Mesendoderm (in vitro differentiated cells): ENCODE measurements at regions not wholly inside any gene's neighbourhood (a gene's known extent, or its start where the extent isn't known, plus 50 kb on each side); places are given as distances from the start of the nearest gene placed in this dataset.

ENCODE experiments used
- DNase-seq: peaks from one replicate; pipeline ENCODE4 v3.0.0; 2013
- H2AK5ac ChIP-seq: 2 replicates; pipeline ENCODE4 v1.6.1; 2013; ENCODE audit warnings: low read length, inconsistent platforms
- H2BK120ac ChIP-seq: 2 replicates; pipeline ENCODE4 v1.6.1; 2013; ENCODE audit warnings: low read depth, mild to moderate bottlenecking, low read length, moderate library complexity, mixed read lengths
- H2BK15ac ChIP-seq: replicated peaks from 2 replicates; pipeline ENCODE4 v1.6.1; 2013; ENCODE audit warnings: low read depth, mild to moderate bottlenecking, moderate library complexity
- H2BK5ac ChIP-seq: 2 replicates; pipeline ENCODE4 v1.6.1; 2013; ENCODE audit warnings: low read length, inconsistent platforms
- H3K18ac ChIP-seq: 2 replicates; pipeline ENCODE4 v1.6.1; 2013; ENCODE audit warnings: mild to moderate bottlenecking, low read length, mixed read lengths
- H3K23ac ChIP-seq: one replicate; pipeline ENCODE4 v1.6.1; 2013; ENCODE audit warnings: low read length
- H3K27ac ChIP-seq: 2 replicates; pipeline ENCODE4 v1.5.1; 2013; ENCODE audit warnings: low read depth, mild to moderate bottlenecking, inconsistent platforms, low read length, moderate library complexity
- H3K27me3 ChIP-seq: 2 replicates; pipeline ENCODE4 v1.6.1; 2013; ENCODE audit warnings: low read length, control low read depth, mild to moderate bottlenecking, inconsistent platforms; ENCODE audit not compliant: insufficient read depth, poor library complexity
- H3K36me3 ChIP-seq: 2 replicates; pipeline ENCODE4 v1.6.1; 2013; ENCODE audit warnings: low read length, inconsistent platforms; ENCODE audit not compliant: control insufficient read depth, insufficient read depth
- H3K4ac ChIP-seq: one replicate; pipeline ENCODE4 v1.6.1; 2013; ENCODE audit warnings: low read depth, mild to moderate bottlenecking, low read length, moderate library complexity
- H3K4me1 ChIP-seq: 2 replicates; pipeline ENCODE4 v1.6.1; 2013; ENCODE audit warnings: low read depth, low read length, inconsistent platforms; ENCODE audit not compliant: control insufficient read depth
- H3K4me2 ChIP-seq: 2 replicates; pipeline ENCODE4 v1.6.1; 2013; ENCODE audit warnings: low read length
- H3K4me3 ChIP-seq: 2 replicates; pipeline ENCODE4 v1.5.1; 2013; ENCODE audit warnings: mild to moderate bottlenecking, low read length
- H3K56ac ChIP-seq: one replicate; pipeline ENCODE4 v1.6.1; 2013; ENCODE audit warnings: low read length
- H3K79me1 ChIP-seq: 2 replicates; pipeline ENCODE4 v1.6.1; 2013; ENCODE audit warnings: low read length, inconsistent platforms
- H3K79me2 ChIP-seq: 2 replicates; pipeline ENCODE4 v1.6.1; 2013; ENCODE audit warnings: mild to moderate bottlenecking, low read length; ENCODE audit not compliant: control insufficient read depth, insufficient read depth
- H3K9ac ChIP-seq: 2 replicates; pipeline ENCODE4 v1.6.1; 2013; ENCODE audit warnings: low read length, inconsistent platforms
- H4K5ac ChIP-seq: one replicate; pipeline ENCODE4 v1.6.1; 2013; ENCODE audit warnings: low read length
- H4K8ac ChIP-seq: one replicate; pipeline ENCODE4 v1.6.1; 2013; ENCODE audit warnings: low read depth, mild to moderate bottlenecking, control low read depth, low read length, moderate library complexity
- WGBS: extraction: QIAGEN DNeasy Blood & Tissue Kit; methylation state at CpG from one replicate; pipeline ENCODE4 v1.1.7; 2013; ENCODE audit warnings: low lambda C conversion rate, missing lambda C conversion rate; ENCODE audit not compliant: insufficient coverage; ENCODE audit errors: extremely low coverage; 5-methylcytosine and 5-hydroxymethylcytosine counted together

DNA sequence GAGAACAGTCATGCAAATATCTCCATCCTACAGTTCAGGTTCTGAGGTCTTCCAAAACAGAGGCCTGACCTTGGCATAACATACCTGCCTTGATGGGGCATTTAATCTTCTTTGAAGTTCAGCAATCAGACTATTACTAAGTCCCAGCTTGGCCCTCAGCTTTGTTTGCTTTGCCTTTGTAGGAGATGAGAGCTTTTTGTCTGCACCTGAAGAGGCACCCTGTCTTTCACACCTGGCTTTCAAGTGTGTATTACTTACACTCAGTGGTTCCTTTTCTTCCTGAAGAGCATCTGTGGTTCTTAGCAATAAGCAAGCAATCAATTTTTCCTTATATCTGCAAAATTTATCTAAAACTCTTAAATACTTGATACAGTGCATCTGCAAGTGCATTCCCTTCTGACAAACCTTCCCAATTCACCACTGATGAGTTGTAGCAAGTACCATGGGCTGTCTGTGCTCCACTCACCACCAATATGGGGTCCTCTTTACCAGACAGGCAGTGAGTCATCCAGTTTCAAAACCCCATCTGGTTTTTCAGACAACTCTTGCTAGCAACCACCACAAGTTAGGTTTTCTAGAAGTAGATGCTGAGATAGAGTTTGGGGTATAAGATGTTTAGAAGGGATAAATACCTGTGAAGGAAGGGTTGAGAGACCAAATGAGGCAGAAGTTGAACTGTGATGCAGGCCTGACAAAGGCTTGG is 100.2 kb downstream of the HINT1 start:
- H2BK5ac ChIP-seq: no peak overlapping the region
- no peak overlapping the region for H4K8ac ChIP-seq
- H2BK120ac ChIP-seq: no peak overlapping the region
- DNase-seq: no peak
- no peak overlapping the region for H4K5ac ChIP-seq
- no peaks in the 10 kb centered on the region for H3K79me1 ChIP-seq
- H3K18ac ChIP-seq: no peak overlapping the region
- no peak overlapping the region for H3K4ac ChIP-seq
- no peaks in the 10 kb centered on the region for H3K4me1 ChIP-seq
- H3K27ac ChIP-seq: no peak overlapping the region
- H3K23ac ChIP-seq: no peak overlapping the region
- H3K79me2 ChIP-seq: no peaks in the 10 kb centered on the region
- no peak overlapping the region for H3K4me2 ChIP-seq
- H2BK15ac ChIP-seq: no peak overlapping the region
- H3K9ac ChIP-seq: no peak overlapping the region
- H3K4me3 ChIP-seq: no peak overlapping the region
- H2AK5ac ChIP-seq: no peak overlapping the region
- no peak overlapping the region for H3K56ac ChIP-seq
- no peaks in the 10 kb centered on the region for H3K36me3 ChIP-seq
- H3K27me3 ChIP-seq: no peaks in the 10 kb centered on the region

DNA sequence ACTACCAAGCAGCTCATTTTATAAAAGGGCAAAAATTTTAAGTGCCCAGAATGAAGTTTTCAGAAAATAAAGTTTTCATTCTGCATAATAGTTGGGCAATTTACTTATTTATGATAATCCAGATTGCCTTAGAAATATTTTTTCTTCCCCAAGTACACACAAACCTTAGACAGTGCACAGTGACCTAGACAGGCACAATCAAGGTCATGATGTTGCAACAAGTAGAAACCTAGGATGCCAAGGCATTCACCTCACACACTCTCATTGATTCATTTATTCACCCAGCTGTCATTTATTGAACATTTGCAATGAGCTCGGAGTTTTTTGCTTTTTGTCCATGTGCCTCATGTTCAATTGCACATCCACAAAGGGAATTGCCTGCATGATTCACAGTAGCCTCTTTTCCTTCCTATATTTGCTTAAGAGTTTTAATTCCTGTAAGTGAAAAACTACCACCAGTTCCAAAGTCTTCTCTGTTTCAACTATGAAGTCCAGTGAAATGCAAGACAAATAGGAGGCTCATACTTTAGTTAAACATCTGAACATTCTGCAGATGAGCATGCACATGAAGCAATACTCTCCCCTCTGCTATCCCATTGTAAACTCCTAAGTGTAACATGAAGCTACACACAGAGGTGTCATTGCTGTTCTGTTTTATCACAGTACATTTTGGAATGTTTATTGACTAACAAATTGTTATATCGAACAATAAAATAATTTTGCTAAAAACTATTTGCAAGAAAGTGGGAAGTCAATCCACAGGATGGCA is 122.9 kb downstream of the HINT1 start:
- Histone ChIP-seq H3K27me3 (no peaks in the 10 kb centered on the region), H3K4me3 (no peak overlapping the region), H3K79me1 (no peaks in the 10 kb centered on the region), H2BK15ac (no peak overlapping the region), H3K36me3 (no peaks in the 10 kb centered on the region), H4K5ac (no peak overlapping the region), H3K4me2 (no peak overlapping the region), H3K27ac (no peak overlapping the region), H2BK5ac (no peak overlapping the region), H3K56ac (no peak overlapping the region), H3K23ac (no peak overlapping the region), H3K4ac (no peak overlapping the region), H3K79me2 (no peaks in the 10 kb centered on the region), H2BK120ac (no peak overlapping the region), H3K18ac (no peak overlapping the region), H3K9ac (no peak overlapping the region), H2AK5ac (no peak overlapping the region), H4K8ac (no peak overlapping the region), H3K4me1 (no peaks in the 10 kb centered on the region)
- no CpG with 5 or more reads among the region's 2 CpGs for WGBS
- DNase-seq: no peak

DNA sequence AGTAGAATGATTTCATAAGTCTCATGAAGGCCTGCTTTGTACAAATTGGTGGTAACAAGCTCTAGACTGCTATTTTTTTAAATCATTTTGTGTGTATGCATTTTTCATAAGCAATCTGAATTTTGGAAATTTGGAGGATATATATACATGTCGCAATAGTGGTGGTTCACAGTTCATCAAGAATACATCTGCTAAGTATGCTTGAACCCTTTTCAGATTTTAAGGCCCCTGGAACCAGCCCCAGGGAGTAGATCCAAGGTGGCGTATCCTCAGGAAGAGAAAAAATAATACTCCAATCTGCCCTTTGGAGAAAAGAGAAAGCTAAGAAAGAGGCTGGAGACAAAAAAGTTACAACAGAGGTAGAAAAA is 141.6 kb downstream of the HINT1 start:
- H3K23ac ChIP-seq: no peak overlapping the region
- no peaks in the 10 kb centered on the region for H3K27me3 ChIP-seq
- no peak overlapping the region for H3K4me3 ChIP-seq
- H3K36me3 ChIP-seq: no peaks in the 10 kb centered on the region
- no peak for DNase-seq
- no peak overlapping the region for H3K4ac ChIP-seq
- no peak overlapping the region for H2BK120ac ChIP-seq
- no peak overlapping the region for H2BK15ac ChIP-seq
- no peak overlapping the region for H3K18ac ChIP-seq
- H2BK5ac ChIP-seq: no peak overlapping the region
- H4K5ac ChIP-seq: no peak overlapping the region
- no peak overlapping the region for H3K56ac ChIP-seq
- H3K79me1 ChIP-seq: no peaks in the 10 kb centered on the region
- H3K27ac ChIP-seq: no peak overlapping the region
- no peak overlapping the region for H3K9ac ChIP-seq
- no peaks in the 10 kb centered on the region for H3K4me1 ChIP-seq
- WGBS: no CpG with 5 or more reads among the region's 2 CpGs
- H4K8ac ChIP-seq: no peak overlapping the region
- H3K79me2 ChIP-seq: no peaks in the 10 kb centered on the region
- H2AK5ac ChIP-seq: no peak overlapping the region
- H3K4me2 ChIP-seq: no peak overlapping the region

DNA sequence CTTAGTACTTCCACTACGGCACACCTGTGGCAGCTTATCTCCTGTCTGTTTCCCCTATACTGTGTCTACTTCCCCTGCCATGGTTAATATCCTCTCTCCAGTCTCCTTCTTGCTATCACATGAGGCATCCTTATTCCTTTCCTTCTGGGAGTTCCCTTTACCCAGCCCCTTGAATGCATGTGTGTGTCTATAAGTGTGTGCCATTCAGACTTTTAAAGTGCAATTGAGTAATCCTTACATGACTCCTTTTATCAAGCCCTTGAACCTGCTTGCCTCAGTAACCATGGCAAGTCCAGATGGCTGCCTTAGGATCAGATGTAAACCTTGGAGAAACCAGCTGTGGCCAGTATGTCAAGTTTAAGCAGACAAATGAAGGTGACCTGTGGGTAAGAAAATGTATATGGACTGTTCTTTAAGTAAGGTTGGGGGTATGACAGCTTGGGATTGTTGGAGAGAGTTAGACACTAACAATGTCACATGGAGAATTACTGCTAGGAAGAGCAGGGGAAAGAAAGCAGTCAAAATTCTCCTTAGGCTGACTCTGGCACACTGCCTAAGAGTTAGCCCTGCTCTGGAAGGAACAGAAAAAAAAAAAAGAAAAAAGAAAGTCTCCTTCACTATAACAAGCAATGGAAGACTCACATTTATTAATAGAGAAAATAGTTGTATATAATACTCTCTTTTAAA is 142.1 kb downstream of the HINT1 start:
- H2AK5ac ChIP-seq: no peak overlapping the region
- H3K4me1 ChIP-seq: no peaks in the 10 kb centered on the region
- H3K27ac ChIP-seq: no peak overlapping the region
- no peak overlapping the region for H3K4ac ChIP-seq
- no peak overlapping the region for H3K23ac ChIP-seq
- no peak overlapping the region for H3K4me2 ChIP-seq
- H4K8ac ChIP-seq: no peak overlapping the region
- no CpG with 5 or more reads among the region's 1 CpG for WGBS
- H2BK5ac ChIP-seq: no peak overlapping the region
- H3K56ac ChIP-seq: no peak overlapping the region
- H2BK120ac ChIP-seq: no peak overlapping the region
- no peak overlapping the region for H3K4me3 ChIP-seq
- H3K36me3 ChIP-seq: no peaks in the 10 kb centered on the region
- no peak overlapping the region for H3K18ac ChIP-seq
- DNase-seq: no peak
- no peak overlapping the region for H2BK15ac ChIP-seq
- H3K27me3 ChIP-seq: no peaks in the 10 kb centered on the region
- no peaks in the 10 kb centered on the region for H3K79me1 ChIP-seq
- no peaks in the 10 kb centered on the region for H3K79me2 ChIP-seq
- H3K9ac ChIP-seq: no peak overlapping the region
- no peak overlapping the region for H4K5ac ChIP-seq

DNA sequence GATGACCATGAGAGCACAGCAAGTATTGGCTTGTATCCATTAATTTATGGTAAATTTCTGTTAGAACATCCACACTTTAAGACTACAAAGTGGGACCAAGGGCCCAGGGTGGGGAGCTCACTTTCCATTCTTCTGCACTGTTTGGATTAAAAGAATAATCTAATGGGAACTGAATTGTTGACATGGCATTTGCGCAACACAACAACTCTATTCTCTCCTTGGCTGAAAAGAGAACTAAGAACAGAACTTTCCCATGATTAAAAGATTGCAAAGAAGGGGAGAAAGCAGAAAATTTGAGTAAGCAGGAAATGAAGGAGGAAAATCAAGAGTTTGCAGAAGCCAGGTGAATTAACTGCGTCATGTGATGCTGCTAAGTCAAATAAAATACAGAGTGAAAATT is 143.4 kb downstream of the HINT1 start:
- Histone ChIP-seq H2BK120ac (no peak overlapping the region), H3K4me2 (no peak overlapping the region)
- no CpG with 5 or more reads among the region's 2 CpGs for WGBS

More for the DNA sequence above, 143.4 kb downstream of the HINT1 start:
- Histone ChIP-seq H4K5ac (no peak overlapping the region), H3K4me3 (no peak overlapping the region), H3K23ac (no peak overlapping the region), H3K56ac (no peak overlapping the region), H3K18ac (no peak overlapping the region), H3K79me1 (no peaks in the 10 kb centered on the region), H2BK5ac (no peak overlapping the region), H2BK15ac (no peak overlapping the region), H3K36me3 (no peaks in the 10 kb centered on the region), H3K79me2 (no peaks in the 10 kb centered on the region), H4K8ac (no peak overlapping the region), H2AK5ac (no peak overlapping the region), H3K4ac (no peak overlapping the region), H3K27ac (no peak overlapping the region), H3K9ac (no peak overlapping the region), H3K4me1 (no peaks in the 10 kb centered on the region), H3K27me3 (no peaks in the 10 kb centered on the region)
- no peak for DNase-seq
